Spleen (tissue), 7 donors: ENCODE measurements at regions not wholly inside any gene's neighbourhood (a gene's known extent, or its start where the extent isn't known, plus 50 kb on each side); places are given as distances from the start of the nearest gene placed in this dataset.

ENCODE experiments used
- CTCF ChIP-seq, 11 experiments: fragments of 200-600 bp in 7 of 11; fragments of 450-650 bp in 4 of 11; sonication (generic) in 4 of 11; IDR thresholded peaks in 8 of 11; conservative IDR thresholded peaks in 3 of 11; 1 replicate in 7 of 11; 2 replicates in 4 of 11; pipeline versions ENCODE4 v1.4.0 to v1.8.0; 2016 to 2021; ENCODE audit warnings: antibody characterized with exemption in 11 of 11, inconsistent platforms in 4 of 11, mild to moderate bottlenecking in 1 of 11
- POLR2A ChIP-seq, 3 donors: fragments of 450-650 bp; IDR thresholded peaks; one replicate each; pipeline ENCODE4 v1.5.1; 2017; ENCODE audit warnings: antibody characterized with exemption in 3 of 3, mild to moderate bottlenecking in 1 of 3
- donor health status: DM: no; HTN: no; CAD: no; lungs with moderate emphysema.
- donor health status: DM: no; HTN: no; CAD: no.
- donor health status: DM: no; HTN: no; CAD: no.

- TF ChIP-seq CTCF (IDR thresholded peaks at IDR 0.05 in 8 of 11, conservative IDR thresholded peaks at IDR 0.05 in 3 of 11), result no peak
- no peak for TF ChIP-seq POLR2A (IDR thresholded peaks at IDR 0.05)
Observed at GRCh38 chr1:96357141-96357765, 364.3 kb upstream of the PTBP2 start.
